PC-3 (cell line): ENCODE measurements at regions not wholly inside any gene's neighbourhood (a gene's known extent, or its start where the extent isn't known, plus 50 kb on each side); places are given as distances from the start of the nearest gene placed in this dataset.

ENCODE experiments used
- ATAC-seq: fragments of 200-7000 bp; cut with Tn5 transposase; 2 replicates; pipeline ENCODE4 v1.9.1; 2020; ENCODE audit warnings: mild to moderate bottlenecking, moderate library complexity
- BruUV-seq: library from RNA; stranded (reverse); fragments of 400-500 nt; replicated peaks from 2 replicates; lab custom pipeline; 2021; lab: Mats Ljungman, UMichigan
- CTCF ChIA-PET: fragments of 300-600 bp; sonication (Branson Sonifier 250); formaldehyde crosslinking; loops from one replicate; lab custom pipeline; 2022; ENCODE audit warnings: antibody characterized with exemption; lab: Charles Lee
- POLR2A ChIA-PET: fragments of 300-600 bp; sonication (Branson Sonifier 250); formaldehyde crosslinking; loops from one replicate; lab custom pipeline; 2022; ENCODE audit warnings: antibody characterized with exemption; ENCODE audit not compliant: unreplicated experiment; lab: Charles Lee
- DNase-seq: peaks from one replicate; pipeline ENCODE4 v3.0.0-alpha.2; 2015
- H2AFZ ChIP-seq: fragments of 300-600 bp; sonication (generic); 2 replicates; pipeline ENCODE4 v1.6.0; 2016; ENCODE audit warnings: antibody characterized with exemption, low read length
- H3F3A ChIP-seq: fragments of 300-600 bp; sonication (generic); one replicate; pipeline ENCODE4 v1.6.0; 2017; ENCODE audit warnings: antibody characterized with exemption, low read length, control low read depth, mild to moderate bottlenecking; ENCODE audit not compliant: unreplicated experiment
- H3K27ac ChIP-seq: fragments of 300-600 bp; sonication (generic); 2 replicates; pipeline ENCODE4 v1.5.1; 2016; ENCODE audit warnings: mild to moderate bottlenecking, low read length
- H3K27me3 ChIP-seq: fragments of 300-600 bp; sonication (generic); 2 replicates; pipeline ENCODE4 v1.6.1; 2016; ENCODE audit warnings: low read length, mixed read lengths
- H3K36me3 ChIP-seq: fragments of 300-600 bp; sonication (generic); 2 replicates; pipeline ENCODE4 v1.6.1; 2016; ENCODE audit warnings: low read depth, mixed run types, low read length, mixed read lengths
- H3K4me1 ChIP-seq: fragments of 300-600 bp; sonication (generic); 2 replicates; pipeline ENCODE4 v1.5.1; 2016; ENCODE audit warnings: low read length; ENCODE audit not compliant: insufficient read depth
- H3K4me2 ChIP-seq: fragments of 300-600 bp; sonication (generic); 2 replicates; pipeline ENCODE4 v1.6.0; 2016; ENCODE audit warnings: low read length
- H3K4me3 ChIP-seq: fragments of 300-600 bp; sonication (generic); 2 replicates; pipeline ENCODE4 v1.5.1; 2016; ENCODE audit warnings: mild to moderate bottlenecking, low read length, mixed read lengths
- H3K79me2 ChIP-seq: fragments of 300-600 bp; sonication (generic); 2 replicates; pipeline ENCODE4 v1.6.1; 2017; ENCODE audit warnings: low read length, mixed read lengths
- H3K9ac ChIP-seq: fragments of 300-600 bp; sonication (generic); 2 replicates; pipeline ENCODE4 v1.6.0; 2016; ENCODE audit warnings: mild to moderate bottlenecking, low read length
- H3K9me2 ChIP-seq: fragments of 300-600 bp; sonication (generic); replicated peaks from 2 replicates; pipeline ENCODE4 v1.6.1; 2016; ENCODE audit warnings: mixed run types, low read length, mixed read lengths
- H3K9me3 ChIP-seq: fragments of 300-600 bp; sonication (generic); 2 replicates; pipeline ENCODE4 v1.6.1; 2016; ENCODE audit warnings: low read length, mixed read lengths
- H4K20me1 ChIP-seq: fragments of 300-600 bp; sonication (generic); 2 replicates; pipeline ENCODE4 v1.6.1; 2016; ENCODE audit warnings: low read length, mixed read lengths
- CTCF ChIP-seq: fragments of 300-600 bp; sonication (generic); conservative IDR thresholded peaks from 2 replicates; pipeline ENCODE4 v1.5.1; 2017; ENCODE audit warnings: antibody characterized with exemption, low read depth, mild to moderate bottlenecking, low read length
- EZH2 ChIP-seq: fragments of 300-600 bp; sonication (generic); IDR thresholded peaks from one replicate; pipeline ENCODE4 v1.6.1; 2017; ENCODE audit warnings: antibody characterized with exemption, mild to moderate bottlenecking, low read length; ENCODE audit not compliant: unreplicated experiment
- EZH2phosphoT487 ChIP-seq: fragments of 300-600 bp; sonication (generic); IDR thresholded peaks from 2 replicates; pipeline ENCODE4 v1.6.1; 2018; ENCODE audit warnings: mild to moderate bottlenecking, antibody characterized with exemption, low read length, borderline replicate concordance
- intact Hi-C: fragments of 100-400 bp; cut with micrococcal nuclease; formaldehyde crosslinking; loops from 2 replicates; pipeline ENCODE4 v1.9.0; 2023

- Histone ChIP-seq H3K27ac (no peak overlapping the region), H3K4me2 (no peak overlapping the region), H3K36me3 (no peaks in the 10 kb centered on the region), H3F3A (no peaks in the 10 kb centered on the region), H3K9me3 (no peaks in the 10 kb centered on the region), H3K4me3 (no peak overlapping the region), H3K79me2 (no peaks in the 10 kb centered on the region), H3K9me2 (0 out of 2 replicates have a peak, but pooled peaks cover 3% of the 10 kb centered on the region), H2AFZ (no peak overlapping the region), H3K27me3 (no peaks in the 10 kb centered on the region), H4K20me1 (no peaks in the 10 kb centered on the region), H3K9ac (no peak overlapping the region), H3K4me1 (no peaks in the 10 kb centered on the region)
- DNase-seq (no peak), ATAC-seq (no peak)
- ChIA-PET POLR2A (no interaction called here), CTCF (no interaction called here)
- no TSS peak for BruUV-seq
- intact Hi-C loops, result no loop called here
- TF ChIP-seq EZH2phosphoT487, result no peak
- TF ChIP-seq CTCF, result no peak
- TF ChIP-seq EZH2, result no peak
These were observed 65.9 kb upstream of the RFC3 start for GRCh38 chr13:33752094-33752493.

GRCh38 chr13:33752597-33752996 lies 65.4 kb upstream of the RFC3 start:
- Histone ChIP-seq H3F3A (no peaks in the 10 kb centered on the region), H3K79me2 (no peaks in the 10 kb centered on the region), H3K9me3 (no peaks in the 10 kb centered on the region), H3K4me2 (no peak overlapping the region), H3K4me1 (no peaks in the 10 kb centered on the region), H3K9ac (no peak overlapping the region), H3K36me3 (no peaks in the 10 kb centered on the region), H3K9me2 (0 out of 2 replicates have a peak, but pooled peaks cover 3% of the 10 kb centered on the region), H3K4me3 (no peak overlapping the region), H2AFZ (no peak overlapping the region), H3K27me3 (no peaks in the 10 kb centered on the region), H3K27ac (no peak overlapping the region), H4K20me1 (no peaks in the 10 kb centered on the region)
- no peak for ATAC-seq
- intact Hi-C loops, result no loop called here
- ChIA-PET POLR2A (no interaction called here), CTCF (no interaction called here)
- BruUV-seq, result no TSS peak
- TF ChIP-seq EZH2, result no peak
- TF ChIP-seq EZH2phosphoT487, result no peak
- no peak for TF ChIP-seq CTCF
- no peak for DNase-seq

- no peak overlapping the region for H3K9ac ChIP-seq
- CTCF ChIA-PET, result no interaction called here
- no peaks in the 10 kb centered on the region for H3K9me3 ChIP-seq
- no peaks in the 10 kb centered on the region for H3K36me3 ChIP-seq
- no peak for DNase-seq
- H3F3A ChIP-seq, result no peaks in the 10 kb centered on the region
- no peaks in the 10 kb centered on the region for H3K79me2 ChIP-seq
- no peaks in the 10 kb centered on the region for H3K4me1 ChIP-seq
- no peak overlapping the region for H3K27ac ChIP-seq
- no peak overlapping the region for H3K4me3 ChIP-seq
- no peak for TF ChIP-seq EZH2
- TF ChIP-seq CTCF, result no peak
- TF ChIP-seq EZH2phosphoT487, result no peak
- intact Hi-C loops, result no loop called here
- no peaks in the 10 kb centered on the region for H4K20me1 ChIP-seq
- H3K4me2 ChIP-seq, result no peak overlapping the region
- POLR2A ChIA-PET, result no interaction called here
- 0 out of 2 replicates have a peak, but pooled peaks cover 3% of the 10 kb centered on the region for H3K9me2 ChIP-seq
- no peak for ATAC-seq
- no peak overlapping the region for H2AFZ ChIP-seq
- H3K27me3 ChIP-seq, result no peaks in the 10 kb centered on the region
- BruUV-seq, result no TSS peak
These were observed 61.0 kb upstream of the RFC3 start for GRCh38 chr13:33756929-33757328.
